Activated CD8-positive, alpha-beta T cell treated with anti-CD3 and anti-CD28 coated beads for 36 hours (primary cell): ENCODE measurements at regions not wholly inside any gene's neighbourhood (a gene's known extent, or its start where the extent isn't known, plus 50 kb on each side); places are given as distances from the start of the nearest gene placed in this dataset.

Experiments used
- ATAC-seq: fragments of 200-7000 bp; cut with Tn5 transposase; one replicate; pipeline ENCODE4 v1.10.0; 2021; ENCODE audit warnings: mild to moderate bottlenecking, moderate library complexity
- CTCF ChIA-PET: fragments of 350-600 bp; sonication (Branson Sonifier 250); formaldehyde crosslinking; loops from one replicate; lab custom pipeline; 2021; ENCODE audit warnings: antibody characterized with exemption; lab: Charles Lee
- POLR2A ChIA-PET: fragments of 350-600 bp; sonication (Branson Sonifier 250); formaldehyde crosslinking; loops from one replicate; lab custom pipeline; 2021; ENCODE audit warnings: antibody characterized with exemption; lab: Charles Lee
- DNase-seq: peaks from one replicate; pipeline ENCODE4 v3.0.0-alpha.2; 2020
- H3K27ac Mint-ChIP-seq: one replicate; pipeline ENCODE4 v1.8.0; 2021; ENCODE audit warnings: mild to moderate bottlenecking, mixed read lengths
- H3K27me3 Mint-ChIP-seq: one replicate; pipeline ENCODE4 v1.8.0; 2021; ENCODE audit warnings: mixed read lengths
- H3K36me3 Mint-ChIP-seq: one replicate; pipeline ENCODE4 v1.8.0; 2021; ENCODE audit warnings: low read depth, mixed read lengths
- H3K4me1 Mint-ChIP-seq: one replicate; pipeline ENCODE4 v1.8.0; 2021; ENCODE audit warnings: low read depth, mixed read lengths
- H3K4me3 Mint-ChIP-seq: one replicate; pipeline ENCODE4 v1.8.0; 2021; ENCODE audit warnings: mild to moderate bottlenecking, moderate library complexity, mixed read lengths
- H3K9me3 Mint-ChIP-seq: one replicate; pipeline ENCODE4 v1.8.0; 2021; ENCODE audit warnings: mixed read lengths
- intact Hi-C: fragments of 100-400 bp; cut with micrococcal nuclease; formaldehyde crosslinking; loops from one replicate; pipeline ENCODE4 v1.10.0; 2022
- TF ChIP-seq, protein P1 (sequence below): fragments of 200-600 bp; IDR thresholded peaks from one replicate; pipeline ENCODE4 v1.8.0; 2022; ENCODE audit warnings: antibody characterized with exemption, mild to moderate bottlenecking

DNA sequence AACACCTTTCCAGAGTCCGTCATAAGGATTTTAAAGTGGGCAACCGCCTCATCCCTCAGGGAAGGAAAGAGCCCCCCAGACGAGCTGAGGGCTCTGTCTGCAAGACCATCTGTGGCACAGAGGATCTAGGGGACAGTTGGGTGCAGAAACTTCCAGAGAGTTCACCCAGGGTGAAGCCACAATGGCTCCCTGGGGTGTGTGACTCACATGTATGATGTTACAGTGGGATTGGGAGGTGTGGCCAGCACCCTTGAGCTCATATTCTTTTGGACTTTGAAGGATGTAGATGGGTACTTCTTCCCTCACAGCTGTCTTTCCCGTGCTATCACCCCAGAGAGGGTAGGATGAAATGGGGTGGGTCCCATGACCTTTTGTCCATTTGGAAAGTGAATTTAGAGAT lies 95.5 kb downstream of the NCR2 start:
- H3K4me1 Mint-ChIP-seq = peaks cover 14% of the 10 kb centered on the region
- DNase-seq (no peak), ATAC-seq (no peak)
- H3K4me3 Mint-ChIP-seq = no peak overlapping the region
- ChIA-PET POLR2A (no interaction called here), CTCF (interaction anchor here (1.3 to 2.9 kb wide), 2 partner anchors 12 to 63 kb away, joined by 4 to 11 read pairs; no protein-coding TSS in a partner anchor)
- peaks cover 19% of the 10 kb centered on the region for H3K27me3 Mint-ChIP-seq
- H3K9me3 Mint-ChIP-seq = no peaks in the 10 kb centered on the region
- intact Hi-C loops = no loop called here
- TF ChIP-seq, protein P1, sequence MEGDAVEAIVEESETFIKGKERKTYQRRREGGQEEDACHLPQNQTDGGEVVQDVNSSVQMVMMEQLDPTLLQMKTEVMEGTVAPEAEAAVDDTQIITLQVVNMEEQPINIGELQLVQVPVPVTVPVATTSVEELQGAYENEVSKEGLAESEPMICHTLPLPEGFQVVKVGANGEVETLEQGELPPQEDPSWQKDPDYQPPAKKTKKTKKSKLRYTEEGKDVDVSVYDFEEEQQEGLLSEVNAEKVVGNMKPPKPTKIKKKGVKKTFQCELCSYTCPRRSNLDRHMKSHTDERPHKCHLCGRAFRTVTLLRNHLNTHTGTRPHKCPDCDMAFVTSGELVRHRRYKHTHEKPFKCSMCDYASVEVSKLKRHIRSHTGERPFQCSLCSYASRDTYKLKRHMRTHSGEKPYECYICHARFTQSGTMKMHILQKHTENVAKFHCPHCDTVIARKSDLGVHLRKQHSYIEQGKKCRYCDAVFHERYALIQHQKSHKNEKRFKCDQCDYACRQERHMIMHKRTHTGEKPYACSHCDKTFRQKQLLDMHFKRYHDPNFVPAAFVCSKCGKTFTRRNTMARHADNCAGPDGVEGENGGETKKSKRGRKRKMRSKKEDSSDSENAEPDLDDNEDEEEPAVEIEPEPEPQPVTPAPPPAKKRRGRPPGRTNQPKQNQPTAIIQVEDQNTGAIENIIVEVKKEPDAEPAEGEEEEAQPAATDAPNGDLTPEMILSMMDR = no peak
- H3K36me3 Mint-ChIP-seq = no peaks in the 10 kb centered on the region
- no peak overlapping the region for H3K27ac Mint-ChIP-seq

GRCh38 chr6:41432280-41432679 lies 96.9 kb downstream of the NCR2 start:
- Mint-ChIP-seq H3K27ac (no peak overlapping the region), H3K4me3 (no peak overlapping the region), H3K27me3 (peaks cover 19% of the 10 kb centered on the region), H3K36me3 (no peaks in the 10 kb centered on the region), H3K9me3 (no peaks in the 10 kb centered on the region), H3K4me1 (peaks cover 12% of the 10 kb centered on the region)
- no peak for ATAC-seq
- intact Hi-C loops = no loop called here
- TF ChIP-seq, protein P1 = no peak
- POLR2A ChIA-PET = no interaction called here
- no peak for DNase-seq
- CTCF ChIA-PET = interaction anchor here (2.9 kb wide), 1 partner anchor 11 kb away, joined by 11 read pairs; no protein-coding TSS in a partner anchor

DNA sequence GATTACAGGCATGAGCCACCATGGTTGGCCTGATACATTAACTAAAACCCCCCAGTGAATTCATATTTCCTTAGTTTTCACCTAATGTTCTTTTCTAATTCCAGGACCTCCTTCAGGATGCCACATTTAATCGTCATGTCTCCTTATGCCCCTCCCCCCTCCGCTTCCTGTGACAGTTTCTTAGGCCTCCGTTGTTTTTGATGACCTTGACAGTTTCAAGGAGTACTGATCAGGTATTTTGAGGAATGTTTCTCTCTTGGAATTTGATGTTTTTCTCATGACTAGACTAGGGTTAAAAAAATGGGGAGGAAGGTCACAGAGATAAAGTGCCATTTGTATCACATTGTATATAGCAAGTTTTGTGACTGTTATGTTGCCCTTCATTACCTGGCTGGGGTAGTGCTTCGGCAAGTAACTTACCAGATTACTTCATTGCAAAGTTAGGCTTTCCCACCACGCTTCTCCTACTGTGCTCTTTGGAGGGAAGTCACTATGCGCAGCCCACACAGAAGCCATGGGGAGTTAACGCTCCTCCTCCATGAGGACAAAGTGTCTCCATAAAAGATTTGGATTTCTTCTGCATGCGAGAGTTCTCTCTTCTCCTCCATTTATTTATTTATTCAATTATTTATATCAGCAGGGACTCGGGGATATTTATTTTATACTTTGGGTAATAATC lies 99.5 kb downstream of the NCR2 start:
- ChIA-PET CTCF (no interaction called here), POLR2A (no interaction called here)
- H3K27ac Mint-ChIP-seq = no peak overlapping the region
- no peaks in the 10 kb centered on the region for H3K36me3 Mint-ChIP-seq
- intact Hi-C loops = no loop called here
- peaks cover 8% of the 10 kb centered on the region for H3K4me1 Mint-ChIP-seq
- ATAC-seq (no peak), DNase-seq (no peak)
- TF ChIP-seq, protein P1 = no peak
- H3K9me3 Mint-ChIP-seq = no peaks in the 10 kb centered on the region
- H3K27me3 Mint-ChIP-seq = peaks cover 8% of the 10 kb centered on the region
- no peak overlapping the region for H3K4me3 Mint-ChIP-seq

DNA sequence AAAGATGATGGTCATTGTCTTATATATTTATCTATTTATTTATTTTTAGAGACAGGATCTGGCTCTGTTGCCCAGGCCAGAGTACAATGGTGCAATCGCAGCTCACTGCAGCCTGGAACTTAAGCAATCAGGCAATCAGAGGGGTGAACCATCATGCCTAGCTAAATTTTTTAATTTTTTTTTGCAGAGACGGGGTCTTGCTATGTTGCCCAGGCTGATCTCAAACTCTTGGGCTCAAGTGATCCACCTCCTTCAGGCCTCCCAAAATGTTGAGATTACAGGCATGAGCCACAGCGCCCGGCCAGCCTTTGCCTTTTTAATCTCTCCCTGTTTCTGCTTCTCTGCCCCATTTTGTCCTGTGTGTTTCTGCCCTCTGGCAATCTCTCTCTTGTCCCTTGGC lies 102.2 kb downstream of the NCR2 start:
- intact Hi-C loops = no loop called here
- TF ChIP-seq, protein P1 = no peak
- Mint-ChIP-seq H3K9me3 (no peaks in the 10 kb centered on the region), H3K4me1 (peaks cover 35% of the 10 kb centered on the region), H3K4me3 (no peak overlapping the region), H3K36me3 (no peaks in the 10 kb centered on the region), H3K27me3 (no peaks in the 10 kb centered on the region), H3K27ac (no peak overlapping the region)
- ATAC-seq = no peak
- no peak for DNase-seq
- CTCF ChIA-PET = interaction anchor here (1.3 kb wide), 1 partner anchor 13 kb away, joined by 3 read pairs; no protein-coding TSS in a partner anchor
- POLR2A ChIA-PET = interaction anchor here (2.2 kb wide), 1 partner anchor 9 kb away, joined by 7 read pairs; no protein-coding TSS in a partner anchor

DNA sequence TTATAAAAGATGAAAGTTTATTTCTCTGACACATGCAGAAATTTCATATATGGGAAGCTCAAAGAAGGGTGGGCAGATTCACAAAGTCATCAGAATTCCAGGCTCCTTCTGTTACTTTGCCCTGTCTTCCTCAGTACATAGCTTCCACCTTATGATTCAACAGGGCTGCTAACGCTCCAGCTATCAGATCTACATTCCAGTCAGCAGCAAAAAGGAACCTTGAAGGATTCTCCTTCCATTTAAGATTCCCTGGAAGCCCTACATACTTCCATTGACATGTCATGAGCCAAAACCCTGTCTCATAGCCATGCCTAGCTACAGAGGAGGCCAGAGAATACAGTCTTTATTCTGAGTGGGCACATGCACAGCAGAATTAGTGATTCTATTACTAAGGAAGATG lies 103.3 kb downstream of the NCR2 start:
- DNase-seq (no peak), ATAC-seq (no peak)
- POLR2A ChIA-PET = interaction anchor here (2.2 kb wide), 1 partner anchor 10 kb away, joined by 7 read pairs; no protein-coding TSS in a partner anchor
- Mint-ChIP-seq H3K36me3 (no peaks in the 10 kb centered on the region), H3K9me3 (no peaks in the 10 kb centered on the region), H3K4me3 (no peak overlapping the region), H3K27me3 (peaks cover 3% of the 10 kb centered on the region), H3K4me1 (peaks cover 36% of the 10 kb centered on the region), H3K27ac (no peak overlapping the region)
- CTCF ChIA-PET = interaction anchor here (1.6 to 3.4 kb wide), 2 partner anchors 14 to 70 kb away, joined by 3 to 28 read pairs; no protein-coding TSS in a partner anchor
- TF ChIP-seq, protein P1 = no peak
- intact Hi-C loops = no loop called here
